NCI-H2081 treated with DMSO at 0.1 percent for 48 hours (cell line): ENCODE measurements at regions not wholly inside any gene's neighbourhood (a gene's known extent, or its start where the extent isn't known, plus 50 kb on each side); places are given as distances from the start of the nearest gene placed in this dataset.
"Not testable (repeated sequence)": the region's sequence is repeated elsewhere in the genome, so short reads cannot be mapped to it uniquely, and the experiment has no call there.

Experiments
- DNase-seq: peaks from one replicate; lab custom pipeline; 2025; lab: John Stamatoyannopoulos, UW

- DNase-seq: no peak
Observed at GRCh38 chr3:132084982-132085381, 50.2 kb upstream of the CPNE4 start.

- DNase-seq: no peak
Observed at GRCh38 chr3:132087356-132087755, 52.5 kb upstream of the CPNE4 start.

- DNase-seq: no peak
Observed at GRCh38 chr3:132088291-132088690, 53.5 kb upstream of the CPNE4 start.

- DNase-seq: no peak
Observed at GRCh38 chr3:132090921-132091320, 56.1 kb upstream of the CPNE4 start.

- DNase-seq: no peak
Observed at GRCh38 chr3:132116601-132117000, 81.8 kb upstream of the CPNE4 start.

- no peak for DNase-seq
Observed at GRCh38 chr3:132117642-132118041, 82.8 kb upstream of the CPNE4 start.

- no peak for DNase-seq
Observed at GRCh38 chr3:132119531-132119930, 84.7 kb upstream of the CPNE4 start.

- DNase-seq: no peak
Observed at GRCh38 chr3:132124096-132124495, 89.3 kb upstream of the CPNE4 start.

- DNase-seq: no peak
Observed at GRCh38 chr3:132124651-132125284, 90.0 kb upstream of the CPNE4 start.

- DNase-seq: no peak
Observed at GRCh38 chr3:132134611-132135010, 99.8 kb upstream of the CPNE4 start.

- DNase-seq: no peak
Observed at GRCh38 chr3:132135628-132136333, 101.0 kb upstream of the CPNE4 start.

- no peak for DNase-seq
Observed at GRCh38 chr3:132136334-132136716, 101.5 kb upstream of the CPNE4 start.

GRCh38 chr3:132136902-132137301 is 102.1 kb upstream of the CPNE4 start:
- DNase-seq: not testable (repeated sequence)

GRCh38 chr3:132145833-132146232 is 111.0 kb upstream of the CPNE4 start:
- no peak for DNase-seq

GRCh38 chr3:132154619-132155018 is 119.8 kb upstream of the CPNE4 start:
- DNase-seq: no peak

- DNase-seq: no peak
Observed at GRCh38 chr3:132159145-132159544, 124.3 kb upstream of the CPNE4 start.

GRCh38 chr3:132160198-132160597 is 125.4 kb upstream of the CPNE4 start:
- DNase-seq: no peak

- DNase-seq: no peak
Observed at GRCh38 chr3:132161608-132162007, 126.8 kb upstream of the CPNE4 start.

GRCh38 chr3:132164469-132165092 is 129.8 kb upstream of the CPNE4 start:
- no peak for DNase-seq

- no peak for DNase-seq
Observed at GRCh38 chr3:132167870-132168269, 133.1 kb upstream of the CPNE4 start.

- no peak for DNase-seq
Observed at GRCh38 chr3:132174500-132174899, 139.7 kb upstream of the CPNE4 start.

- no peak for DNase-seq
Observed at GRCh38 chr3:132180337-132180791, 136.8 kb upstream of the ACP3 start.

GRCh38 chr3:132183811-132184210 is 133.4 kb upstream of the ACP3 start:
- DNase-seq: no peak
